GM12878 (cell line): ENCODE measurements at regions not wholly inside any gene's neighbourhood (a gene's known extent, or its start where the extent isn't known, plus 50 kb on each side); places are given as distances from the start of the nearest gene placed in this dataset.

Experiments
- EP300 ChIP-seq, 2 experiments: fragments of 150-350 bp in 1 of 2; IDR thresholded peaks; 2 replicates each; pipeline ENCODE4 v1.6.1; 2011 to 2012; ENCODE audit warnings: low read depth in 2 of 2, low read length in 2 of 2, borderline replicate concordance in 1 of 2, improper control_type of control experiment in 1 of 2, inconsistent platforms in 1 of 2; ENCODE audit not compliant: control insufficient read depth in 1 of 2
- POU2F2 ChIP-seq: IDR thresholded peaks from 3 replicates; pipeline ENCODE4 v1.6.1; 2011; ENCODE audit warnings: low read depth, mild to moderate bottlenecking, low read length, borderline replicate concordance

DNA sequence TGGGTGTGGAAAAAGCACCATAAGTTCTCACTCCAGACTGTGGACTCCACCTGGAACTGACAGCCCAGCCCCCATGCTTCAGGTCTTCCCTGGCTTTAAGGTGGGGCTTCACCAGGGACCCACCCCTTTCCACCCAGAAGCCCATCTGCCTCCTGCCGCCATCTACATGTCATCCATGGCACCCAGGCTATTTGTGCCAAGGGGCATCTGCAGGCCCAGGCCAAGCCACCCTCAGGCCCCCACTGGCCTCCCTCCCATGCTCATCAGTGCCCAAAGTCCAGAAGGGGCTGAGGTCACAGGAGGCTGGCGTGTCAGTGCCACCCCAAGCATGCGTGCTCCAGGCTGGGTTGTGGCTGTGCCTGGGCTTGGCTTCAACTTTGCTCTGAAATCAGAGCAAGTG is 212.2 kb upstream of the DIO3 start:
- TF ChIP-seq POU2F2 = no peak
- no peak for TF ChIP-seq EP300 (IDR thresholded peaks at IDR 0.05; ENCODE audit: borderline replicate concordance in 1 of 2, control insufficient read depth in 1 of 2, low read depth in 2 of 2, low read length in 2 of 2)
